ENCODE measurements at regions not wholly inside any gene's neighbourhood (a gene's known extent, or its start where the extent isn't known, plus 50 kb on each side); places are given as distances from the start of the nearest gene placed in this dataset.

- no peak overlapping the region for H3K4me3 Mint-ChIP-seq
- no peak overlapping the region for H3K27ac Mint-ChIP-seq (ENCODE audit: unreplicated experiment)
- DNase-seq (ENCODE audit: low read depth, low spot score), result no peak
- H3K27me3 Mint-ChIP-seq (ENCODE audit: low read depth), result peaks cover 93% of the 10 kb centered on the region
- TF ChIP-seq CTCF (conservative IDR thresholded peaks at IDR 0.05), result no peak
- H3K9me3 Mint-ChIP-seq, result no peaks in the 10 kb centered on the region
- no peaks in the 10 kb centered on the region for H3K36me3 Mint-ChIP-seq (ENCODE audit: low read depth)
- H3K4me1 Mint-ChIP-seq, result peaks cover 19% of the 10 kb centered on the region
Measured at GRCh38 chr6:41419385-41419784, 84.0 kb downstream of the NCR2 start.

GRCh38 chr6:41420186-41420585, 84.8 kb downstream of the NCR2 start:
- no peak for DNase-seq (ENCODE audit: low read depth, low spot score)
- Mint-ChIP-seq H3K4me3 (no peak overlapping the region), H3K36me3 (ENCODE audit: low read depth) (no peaks in the 10 kb centered on the region), H3K27me3 (ENCODE audit: low read depth) (peaks cover 85% of the 10 kb centered on the region), H3K4me1 (peaks cover 19% of the 10 kb centered on the region), H3K27ac (ENCODE audit: unreplicated experiment) (no peak overlapping the region), H3K9me3 (no peaks in the 10 kb centered on the region)
- no peak for TF ChIP-seq CTCF (conservative IDR thresholded peaks at IDR 0.05)

GRCh38 chr6:41422161-41422560, 86.8 kb downstream of the NCR2 start:
- Mint-ChIP-seq H3K4me1 (peaks cover 10% of the 10 kb centered on the region), H3K27me3 (ENCODE audit: low read depth) (peaks cover 65% of the 10 kb centered on the region), H3K4me3 (no peak overlapping the region), H3K36me3 (ENCODE audit: low read depth) (no peaks in the 10 kb centered on the region), H3K9me3 (no peaks in the 10 kb centered on the region), H3K27ac (ENCODE audit: unreplicated experiment) (no peak overlapping the region)
- TF ChIP-seq CTCF (conservative IDR thresholded peaks at IDR 0.05), result no peak
- DNase-seq (ENCODE audit: low read depth, low spot score), result no peak

GRCh38 chr6:41423002-41423401, 87.6 kb downstream of the NCR2 start:
- TF ChIP-seq CTCF (conservative IDR thresholded peaks at IDR 0.05), result no peak
- no peak overlapping the region for H3K27ac Mint-ChIP-seq (ENCODE audit: unreplicated experiment)
- no peak overlapping the region for H3K4me3 Mint-ChIP-seq
- no peak for DNase-seq (ENCODE audit: low read depth, low spot score)
- peaks cover 2% of the 10 kb centered on the region for H3K4me1 Mint-ChIP-seq
- no peaks in the 10 kb centered on the region for H3K9me3 Mint-ChIP-seq
- no peaks in the 10 kb centered on the region for H3K36me3 Mint-ChIP-seq (ENCODE audit: low read depth)
- H3K27me3 Mint-ChIP-seq (ENCODE audit: low read depth), result peaks cover 57% of the 10 kb centered on the region

- peak; percentile 87 for TF ChIP-seq CTCF (conservative IDR thresholded peaks at IDR 0.05)
- Mint-ChIP-seq H3K27me3 (ENCODE audit: low read depth) (peaks cover 53% of the 10 kb centered on the region), H3K27ac (ENCODE audit: unreplicated experiment) (no peak overlapping the region), H3K36me3 (ENCODE audit: low read depth) (no peaks in the 10 kb centered on the region), H3K9me3 (no peaks in the 10 kb centered on the region), H3K4me3 (no peak overlapping the region), H3K4me1 (peaks cover 6% of the 10 kb centered on the region)
- peak; percentile 97 for DNase-seq (ENCODE audit: low read depth, low spot score)
Measured at GRCh38 chr6:41424370-41425058, 89.1 kb downstream of the NCR2 start.

Data from neural crest cell (in vitro differentiated cells).